ENCODE measurements at regions not wholly inside any gene's neighbourhood (a gene's known extent, or its start where the extent isn't known, plus 50 kb on each side); places are given as distances from the start of the nearest gene placed in this dataset.
A peak's percentile ranks its signal among the peaks of the same experiment; 100 is the strongest.
"Not testable (repeated sequence)": the region's sequence is repeated elsewhere in the genome, so short reads cannot be mapped to it uniquely, and the experiment has no call there.

- Mint-ChIP-seq H3K27me3 (ENCODE audit: low read depth) (no peaks in the 10 kb centered on the region), H3K4me3 (no peak overlapping the region), H3K4me1 (ENCODE audit: low read depth) (no peaks in the 10 kb centered on the region), H3K9me3 (peaks cover 4 to 5% of the 10 kb centered on the region in 2 donors), H3K36me3 (ENCODE audit: insufficient read depth in 2 of 2) (peaks cover 0 to 2% of the 10 kb centered on the region in 2 donors), H3K27ac (no peak overlapping the region)
- ATAC-seq (replicated peaks in 1 of 2) (no peak), DNase-seq (no peak)
These were observed 273.9 kb upstream of the CHORDC1 start for GRCh38 chr11:90496722-90497121.

GRCh38 chr11:90493379-90493778 is 270.5 kb upstream of the CHORDC1 start:
- no peak overlapping the region for H3K27ac Mint-ChIP-seq
- no peak for ATAC-seq (replicated peaks in 1 of 2)

GRCh38 chr11:90491466-90491865 is 268.6 kb upstream of the CHORDC1 start:
- ATAC-seq (replicated peaks in 1 of 2), result no peak
- no peak overlapping the region for H3K4me3 Mint-ChIP-seq
- H3K36me3 Mint-ChIP-seq (ENCODE audit: insufficient read depth in 2 of 2), result no peaks in the 10 kb centered on the region
- DNase-seq, result no peak
- no peaks in the 10 kb centered on the region for H3K27me3 Mint-ChIP-seq (ENCODE audit: low read depth)
- no peaks in the 10 kb centered on the region for H3K9me3 Mint-ChIP-seq
- H3K4me1 Mint-ChIP-seq (ENCODE audit: low read depth), result no peaks in the 10 kb centered on the region
- no peak overlapping the region for H3K27ac Mint-ChIP-seq

More at GRCh38 chr11:90493379-90493778, 270.5 kb upstream of the CHORDC1 start:
- DNase-seq, result no peak
- peaks cover 2 to 4% of the 10 kb centered on the region in 2 donors for H3K9me3 Mint-ChIP-seq
- no peak overlapping the region for H3K4me3 Mint-ChIP-seq
- H3K4me1 Mint-ChIP-seq (ENCODE audit: low read depth), result no peaks in the 10 kb centered on the region
- peaks cover 0 to 2% of the 10 kb centered on the region in 2 donors for H3K36me3 Mint-ChIP-seq (ENCODE audit: insufficient read depth in 2 of 2)
- no peaks in the 10 kb centered on the region for H3K27me3 Mint-ChIP-seq (ENCODE audit: low read depth)

- DNase-seq, result peak; percentile 8 to 13
- H3K27ac Mint-ChIP-seq, result no peak overlapping the region
These were observed 253.7 kb upstream of the CHORDC1 start for GRCh38 chr11:90476442-90477007.

GRCh38 chr11:90468923-90469322 is 246.1 kb upstream of the CHORDC1 start:
- no peak overlapping the region for H3K27ac Mint-ChIP-seq
- H3K36me3 Mint-ChIP-seq (ENCODE audit: insufficient read depth in 2 of 2), result no peaks in the 10 kb centered on the region
- no peak overlapping the region for H3K4me3 Mint-ChIP-seq
- H3K4me1 Mint-ChIP-seq (ENCODE audit: low read depth), result no peaks in the 10 kb centered on the region
- H3K27me3 Mint-ChIP-seq (ENCODE audit: low read depth), result no peaks in the 10 kb centered on the region
- ATAC-seq (replicated peaks in 1 of 2), result no peak
- no peak for DNase-seq
- H3K9me3 Mint-ChIP-seq, result no peaks in the 10 kb centered on the region

More at GRCh38 chr11:90476442-90477007, 253.7 kb upstream of the CHORDC1 start:
- Mint-ChIP-seq H3K36me3 (ENCODE audit: insufficient read depth in 2 of 2) (no peaks in the 10 kb centered on the region), H3K4me3 (no peak overlapping the region), H3K27me3 (ENCODE audit: low read depth) (no peaks in the 10 kb centered on the region), H3K9me3 (no peaks in the 10 kb centered on the region), H3K4me1 (ENCODE audit: low read depth) (no peaks in the 10 kb centered on the region)
- ATAC-seq (replicated peaks in 1 of 2), result no peak

GRCh38 chr11:90465553-90465952 is 242.7 kb upstream of the CHORDC1 start:
- DNase-seq, result no peak
- H3K27me3 Mint-ChIP-seq (ENCODE audit: low read depth), result no peaks in the 10 kb centered on the region
- no peaks in the 10 kb centered on the region for H3K36me3 Mint-ChIP-seq (ENCODE audit: insufficient read depth in 2 of 2)
- no peaks in the 10 kb centered on the region for H3K9me3 Mint-ChIP-seq
- no peak overlapping the region for H3K27ac Mint-ChIP-seq
- H3K4me3 Mint-ChIP-seq, result no peak overlapping the region
- no peaks in the 10 kb centered on the region for H3K4me1 Mint-ChIP-seq (ENCODE audit: low read depth)
- no peak for ATAC-seq (replicated peaks in 1 of 2)

GRCh38 chr11:90455347-90455920 is 232.6 kb upstream of the CHORDC1 start:
- not testable (repeated sequence) for H3K36me3 Mint-ChIP-seq (ENCODE audit: insufficient read depth in 2 of 2); H3K9me3 Mint-ChIP-seq; H3K4me1 Mint-ChIP-seq (ENCODE audit: low read depth); H3K27ac Mint-ChIP-seq; H3K27me3 Mint-ChIP-seq (ENCODE audit: low read depth); ATAC-seq (replicated peaks in 1 of 2); DNase-seq; H3K4me3 Mint-ChIP-seq

GRCh38 chr11:90453525-90453924 is 230.7 kb upstream of the CHORDC1 start:
- Mint-ChIP-seq H3K9me3 (no peaks in the 10 kb centered on the region), H3K4me3 (no peak overlapping the region), H3K27ac (no peak overlapping the region), H3K4me1 (ENCODE audit: low read depth) (no peaks in the 10 kb centered on the region), H3K36me3 (ENCODE audit: insufficient read depth in 2 of 2) (no peaks in the 10 kb centered on the region), H3K27me3 (ENCODE audit: low read depth) (no peaks in the 10 kb centered on the region)
- ATAC-seq (replicated peaks in 1 of 2), result no peak
- no peak for DNase-seq

GRCh38 chr11:90449606-90450005 is 226.8 kb upstream of the CHORDC1 start:
- ATAC-seq (replicated peaks in 1 of 2) (no peak), DNase-seq (no peak)
- Mint-ChIP-seq H3K4me3 (no peak overlapping the region), H3K27ac (no peak overlapping the region), H3K9me3 (no peaks in the 10 kb centered on the region), H3K36me3 (ENCODE audit: insufficient read depth in 2 of 2) (no peaks in the 10 kb centered on the region), H3K4me1 (ENCODE audit: low read depth) (peaks cover 5% of the 10 kb centered on the region), H3K27me3 (ENCODE audit: low read depth) (no peaks in the 10 kb centered on the region)

GRCh38 chr11:90448256-90448655 is 225.4 kb upstream of the CHORDC1 start:
- no peaks in the 10 kb centered on the region for H3K27me3 Mint-ChIP-seq (ENCODE audit: low read depth)
- no peak for ATAC-seq (replicated peaks in 1 of 2)
- no peak for DNase-seq
- H3K4me3 Mint-ChIP-seq, result no peak overlapping the region
- H3K9me3 Mint-ChIP-seq, result no peaks in the 10 kb centered on the region
- H3K27ac Mint-ChIP-seq, result no peak overlapping the region
- no peaks in the 10 kb centered on the region for H3K36me3 Mint-ChIP-seq (ENCODE audit: insufficient read depth in 2 of 2)
- peaks cover 5% of the 10 kb centered on the region for H3K4me1 Mint-ChIP-seq (ENCODE audit: low read depth)

- H3K4me1 Mint-ChIP-seq (ENCODE audit: low read depth), result peaks cover 5% of the 10 kb centered on the region
- H3K4me3 Mint-ChIP-seq, result no peak overlapping the region
These were observed 224.8 kb upstream of the CHORDC1 start for GRCh38 chr11:90447618-90448017.

GRCh38 chr11:90446207-90446606 is 223.4 kb upstream of the CHORDC1 start:
- no peak for ATAC-seq (replicated peaks in 1 of 2)
- Mint-ChIP-seq H3K4me3 (no peak overlapping the region), H3K36me3 (ENCODE audit: insufficient read depth in 2 of 2) (no peaks in the 10 kb centered on the region), H3K9me3 (no peaks in the 10 kb centered on the region), H3K4me1 (ENCODE audit: low read depth) (peaks cover 5% of the 10 kb centered on the region), H3K27me3 (ENCODE audit: low read depth) (no peaks in the 10 kb centered on the region), H3K27ac (no peak overlapping the region)
- no peak for DNase-seq

More at GRCh38 chr11:90447618-90448017, 224.8 kb upstream of the CHORDC1 start:
- no peaks in the 10 kb centered on the region for H3K9me3 Mint-ChIP-seq
- no peak overlapping the region for H3K27ac Mint-ChIP-seq
- H3K36me3 Mint-ChIP-seq (ENCODE audit: insufficient read depth in 2 of 2), result no peaks in the 10 kb centered on the region
- ATAC-seq (replicated peaks in 1 of 2) (no peak), DNase-seq (no peak)
- H3K27me3 Mint-ChIP-seq (ENCODE audit: low read depth), result no peaks in the 10 kb centered on the region

GRCh38 chr11:90438069-90438468 is 215.2 kb upstream of the CHORDC1 start:
- peak overlapping the region; percentile 38 for H3K27ac Mint-ChIP-seq
- no peak for DNase-seq
- H3K27me3 Mint-ChIP-seq (ENCODE audit: low read depth), result no peaks in the 10 kb centered on the region
- H3K9me3 Mint-ChIP-seq, result no peaks in the 10 kb centered on the region
- ATAC-seq (replicated peaks in 1 of 2), result no peak
- no peak overlapping the region for H3K4me3 Mint-ChIP-seq
- H3K36me3 Mint-ChIP-seq (ENCODE audit: insufficient read depth in 2 of 2), result no peaks in the 10 kb centered on the region
- no peaks in the 10 kb centered on the region for H3K4me1 Mint-ChIP-seq (ENCODE audit: low read depth)

- no peaks in the 10 kb centered on the region for H3K36me3 Mint-ChIP-seq (ENCODE audit: insufficient read depth in 2 of 2)
- no peak overlapping the region for H3K4me3 Mint-ChIP-seq
These were observed 212.0 kb upstream of the CHORDC1 start for GRCh38 chr11:90434858-90435257.

More at GRCh38 chr11:90434858-90435257, 212.0 kb upstream of the CHORDC1 start:
- no peak overlapping the region for H3K27ac Mint-ChIP-seq
- ATAC-seq (replicated peaks in 1 of 2), result no peak
- no peaks in the 10 kb centered on the region for H3K27me3 Mint-ChIP-seq (ENCODE audit: low read depth)
- no peaks in the 10 kb centered on the region for H3K9me3 Mint-ChIP-seq
- no peak for DNase-seq
- H3K4me1 Mint-ChIP-seq (ENCODE audit: low read depth), result no peaks in the 10 kb centered on the region

Data from activated T-cell treated with anti-CD3 and anti-CD28 coated beads, Interleukin-2, amount 50 U/mL, for 72 hours (primary cell).